ENCODE measurements at regions not wholly inside any gene's neighbourhood (a gene's known extent, or its start where the extent isn't known, plus 50 kb on each side); places are given as distances from the start of the nearest gene placed in this dataset.
A peak's percentile ranks its signal among the peaks of the same experiment; 100 is the strongest.

DNA sequence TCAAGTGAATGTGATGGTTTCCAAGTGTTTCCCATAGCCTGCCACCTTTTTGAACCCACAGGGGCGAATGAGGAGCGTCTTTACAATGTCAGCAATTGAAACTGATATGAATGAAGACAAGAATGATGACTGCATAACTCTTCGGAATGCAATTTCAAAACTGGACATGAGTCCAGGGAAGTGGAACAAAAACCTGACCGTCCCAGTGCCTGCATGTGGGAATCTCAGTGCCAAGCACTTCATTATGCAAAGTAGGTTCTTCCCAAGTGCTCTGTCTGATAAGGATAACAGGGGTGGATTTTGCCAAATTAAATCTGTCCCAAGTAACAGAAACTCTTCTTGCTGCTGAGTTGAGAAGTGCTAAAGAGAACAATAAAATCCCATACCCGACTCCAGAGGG is 243.8 kb upstream of the ADAMTS16 start:
- Histone ChIP-seq H3K79me2 (ENCODE audit: insufficient read depth, low read length) (no peaks in the 10 kb centered on the region), H3K27ac (ENCODE audit: low read depth, low read length) (no peak overlapping the region), H3K27me3 (ENCODE audit: insufficient read depth, low read length) (no peaks in the 10 kb centered on the region), H3K4me2 (ENCODE audit: low read length) (no peak overlapping the region), H3K4me1 (ENCODE audit: insufficient read depth, low read length) (no peaks in the 10 kb centered on the region), H2AFZ (ENCODE audit: low read depth, low read length) (no peak overlapping the region), H4K20me1 (ENCODE audit: insufficient read depth, low read length) (no peaks in the 10 kb centered on the region), H3K36me3 (ENCODE audit: insufficient read depth, low read length) (no peaks in the 10 kb centered on the region), H3K9ac (ENCODE audit: low read length) (no peak overlapping the region), H3K9me3 (ENCODE audit: insufficient read depth, low read depth, low read length) (no peaks in the 10 kb centered on the region), H3K4me3 (ENCODE audit: insufficient read depth, low read depth, low read length) (no peak overlapping the region)
- Mint-ChIP-seq H3K9me3 (ENCODE audit: unreplicated experiment) (peaks cover 7% of the 10 kb centered on the region), H3K27me3 (ENCODE audit: low read depth, unreplicated experiment) (peaks cover 5% of the 10 kb centered on the region), H3K4me1 (ENCODE audit: low read depth, unreplicated experiment) (no peaks in the 10 kb centered on the region), H3K27ac (ENCODE audit: unreplicated experiment) (no peak overlapping the region), H3K36me3 (ENCODE audit: low read depth, unreplicated experiment) (no peaks in the 10 kb centered on the region), H3K4me3 (ENCODE audit: unreplicated experiment) (no peak overlapping the region)
- no peak for TF ChIP-seq EZH2 (IDR thresholded peaks at IDR 0.05; ENCODE audit: insufficient read depth, low read length)
- TF ChIP-seq, protein P1, sequence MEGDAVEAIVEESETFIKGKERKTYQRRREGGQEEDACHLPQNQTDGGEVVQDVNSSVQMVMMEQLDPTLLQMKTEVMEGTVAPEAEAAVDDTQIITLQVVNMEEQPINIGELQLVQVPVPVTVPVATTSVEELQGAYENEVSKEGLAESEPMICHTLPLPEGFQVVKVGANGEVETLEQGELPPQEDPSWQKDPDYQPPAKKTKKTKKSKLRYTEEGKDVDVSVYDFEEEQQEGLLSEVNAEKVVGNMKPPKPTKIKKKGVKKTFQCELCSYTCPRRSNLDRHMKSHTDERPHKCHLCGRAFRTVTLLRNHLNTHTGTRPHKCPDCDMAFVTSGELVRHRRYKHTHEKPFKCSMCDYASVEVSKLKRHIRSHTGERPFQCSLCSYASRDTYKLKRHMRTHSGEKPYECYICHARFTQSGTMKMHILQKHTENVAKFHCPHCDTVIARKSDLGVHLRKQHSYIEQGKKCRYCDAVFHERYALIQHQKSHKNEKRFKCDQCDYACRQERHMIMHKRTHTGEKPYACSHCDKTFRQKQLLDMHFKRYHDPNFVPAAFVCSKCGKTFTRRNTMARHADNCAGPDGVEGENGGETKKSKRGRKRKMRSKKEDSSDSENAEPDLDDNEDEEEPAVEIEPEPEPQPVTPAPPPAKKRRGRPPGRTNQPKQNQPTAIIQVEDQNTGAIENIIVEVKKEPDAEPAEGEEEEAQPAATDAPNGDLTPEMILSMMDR (IDR thresholded peaks at IDR 0.05; ENCODE audit: insufficient read depth, low read depth, low read length): no peak
- DNase-seq (ENCODE audit: low read depth) (no peak), FAIRE-seq (no peak)

GRCh38 chr5:4901305-4901811 is 238.8 kb upstream of the ADAMTS16 start:
- FAIRE-seq: no peak
- H3K4me3 Mint-ChIP-seq (ENCODE audit: unreplicated experiment): peak overlapping the region; percentile 43
- no peak overlapping the region for H2AFZ ChIP-seq (ENCODE audit: low read depth, low read length)

DNA sequence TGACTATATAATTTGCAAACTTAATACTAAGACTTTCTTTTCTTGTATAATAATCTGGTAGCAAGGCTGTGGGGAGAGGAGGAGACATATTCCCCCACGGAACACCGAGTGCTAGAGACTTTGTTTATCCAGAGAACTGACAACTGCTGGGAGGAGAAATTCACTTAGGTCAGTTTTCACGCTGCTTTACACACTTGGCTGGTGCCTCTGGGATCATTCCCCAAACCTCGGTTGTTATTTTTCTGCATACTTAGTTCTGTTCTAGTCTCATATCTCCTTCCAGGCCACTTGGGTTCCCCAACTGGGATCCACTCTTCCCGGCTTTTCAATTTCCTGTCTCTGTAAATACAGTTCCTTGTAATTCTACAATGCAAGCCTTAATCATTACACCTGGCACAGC is 238.2 kb upstream of the ADAMTS16 start:
- no peaks in the 10 kb centered on the region for H3K4me1 Mint-ChIP-seq (ENCODE audit: low read depth, unreplicated experiment)
- no peaks in the 10 kb centered on the region for H3K36me3 Mint-ChIP-seq (ENCODE audit: low read depth, unreplicated experiment)
- no peak overlapping the region for H3K4me3 Mint-ChIP-seq (ENCODE audit: unreplicated experiment)
- Histone ChIP-seq H3K27me3 (ENCODE audit: insufficient read depth, low read length) (peaks cover 16% of the 10 kb centered on the region), H2AFZ (ENCODE audit: low read depth, low read length) (no peak overlapping the region), H4K20me1 (ENCODE audit: insufficient read depth, low read length) (no peaks in the 10 kb centered on the region), H3K4me2 (ENCODE audit: low read length) (no peak overlapping the region), H3K4me1 (ENCODE audit: insufficient read depth, low read length) (no peaks in the 10 kb centered on the region), H3K9ac (ENCODE audit: low read length) (no peak overlapping the region), H3K9me3 (ENCODE audit: insufficient read depth, low read depth, low read length) (no peaks in the 10 kb centered on the region), H3K79me2 (ENCODE audit: insufficient read depth, low read length) (no peaks in the 10 kb centered on the region), H3K4me3 (ENCODE audit: insufficient read depth, low read depth, low read length) (no peak overlapping the region), H3K27ac (ENCODE audit: low read depth, low read length) (no peak overlapping the region), H3K36me3 (ENCODE audit: insufficient read depth, low read length) (no peaks in the 10 kb centered on the region)
- H3K27me3 Mint-ChIP-seq (ENCODE audit: low read depth, unreplicated experiment): peaks cover 5% of the 10 kb centered on the region
- DNase-seq (ENCODE audit: low read depth) (no peak), FAIRE-seq (no peak)
- H3K9me3 Mint-ChIP-seq (ENCODE audit: unreplicated experiment): no peaks in the 10 kb centered on the region
- TF ChIP-seq, protein P1 (IDR thresholded peaks at IDR 0.05; ENCODE audit: insufficient read depth, low read depth, low read length): no peak
- TF ChIP-seq EZH2 (IDR thresholded peaks at IDR 0.05; ENCODE audit: insufficient read depth, low read length): no peak
- H3K27ac Mint-ChIP-seq (ENCODE audit: unreplicated experiment): no peak overlapping the region

More at GRCh38 chr5:4901305-4901811, 238.8 kb upstream of the ADAMTS16 start:
- Histone ChIP-seq H3K4me2 (ENCODE audit: low read length) (no peak overlapping the region), H3K4me1 (ENCODE audit: insufficient read depth, low read length) (no peaks in the 10 kb centered on the region), H3K27me3 (ENCODE audit: insufficient read depth, low read length) (peaks cover 16% of the 10 kb centered on the region), H3K4me3 (ENCODE audit: insufficient read depth, low read depth, low read length) (no peak overlapping the region), H3K79me2 (ENCODE audit: insufficient read depth, low read length) (no peaks in the 10 kb centered on the region), H3K27ac (ENCODE audit: low read depth, low read length) (no peak overlapping the region), H4K20me1 (ENCODE audit: insufficient read depth, low read length) (no peaks in the 10 kb centered on the region), H3K9ac (ENCODE audit: low read length) (no peak overlapping the region), H3K9me3 (ENCODE audit: insufficient read depth, low read depth, low read length) (no peaks in the 10 kb centered on the region), H3K36me3 (ENCODE audit: insufficient read depth, low read length) (no peaks in the 10 kb centered on the region)
- Mint-ChIP-seq H3K9me3 (ENCODE audit: unreplicated experiment) (no peaks in the 10 kb centered on the region), H3K36me3 (ENCODE audit: low read depth, unreplicated experiment) (no peaks in the 10 kb centered on the region), H3K27me3 (ENCODE audit: low read depth, unreplicated experiment) (peaks cover 5% of the 10 kb centered on the region), H3K4me1 (ENCODE audit: low read depth, unreplicated experiment) (no peaks in the 10 kb centered on the region), H3K27ac (ENCODE audit: unreplicated experiment) (no peak overlapping the region)
- no peak for DNase-seq (ENCODE audit: low read depth)
- TF ChIP-seq EZH2 (IDR thresholded peaks at IDR 0.05; ENCODE audit: insufficient read depth, low read length): no peak
- TF ChIP-seq, protein P1 (IDR thresholded peaks at IDR 0.05; ENCODE audit: insufficient read depth, low read depth, low read length): no peak
